WERI-Rb-1 (cell line): ENCODE measurements at regions not wholly inside any gene's neighbourhood (a gene's known extent, or its start where the extent isn't known, plus 50 kb on each side); places are given as distances from the start of the nearest gene placed in this dataset.

Experiments used
- DNase-seq: peaks from one replicate; pipeline ENCODE4 v3.0.0-alpha.2; 2020
- H3K27ac ChIP-seq: fragments of 250-450 bp; sonication (Bioruptor Pico); 2 replicates; pipeline ENCODE4 v1.5.1; 2020; ENCODE audit warnings: mild to moderate bottlenecking, moderate library complexity
- H3K27me3 ChIP-seq: fragments of 250-450 bp; sonication (Bioruptor Pico); 2 replicates; pipeline ENCODE4 v1.5.1; 2021; ENCODE audit warnings: mild to moderate bottlenecking, low read depth, moderate library complexity; ENCODE audit not compliant: insufficient read depth, severe bottlenecking
- H3K36me3 ChIP-seq: fragments of 250-450 bp; sonication (Bioruptor Pico); 2 replicates; pipeline ENCODE4 v1.5.1; 2020; ENCODE audit warnings: mild to moderate bottlenecking, moderate library complexity
- H3K4me3 ChIP-seq: 2 replicates; pipeline ENCODE4 v1.5.1; 2011; ENCODE audit warnings: low read depth, mild to moderate bottlenecking, control low read depth, low read length
- H3K9me3 ChIP-seq: fragments of 250-450 bp; sonication (Bioruptor Pico); 2 replicates; pipeline ENCODE4 v1.5.1; 2021; ENCODE audit warnings: mild to moderate bottlenecking, moderate library complexity; ENCODE audit not compliant: severe bottlenecking
- CTCF ChIP-seq: IDR thresholded peaks from 2 replicates; pipeline ENCODE4 v1.5.1; 2011; ENCODE audit warnings: low read depth, mild to moderate bottlenecking, control low read depth, inconsistent platforms, low read length

GRCh38 chr5:105726093-105726492 is 1944.6 kb downstream of the EFNA5 start:
- H3K36me3 ChIP-seq = no peaks in the 10 kb centered on the region
- no peak overlapping the region for H3K4me3 ChIP-seq
- no peaks in the 10 kb centered on the region for H3K9me3 ChIP-seq
- H3K27ac ChIP-seq = no peak overlapping the region
- no peak for DNase-seq
- no peak for TF ChIP-seq CTCF
- no peaks in the 10 kb centered on the region for H3K27me3 ChIP-seq

GRCh38 chr5:105708442-105708841 is 1962.3 kb downstream of the EFNA5 start:
- no peak overlapping the region for H3K27ac ChIP-seq
- no peak overlapping the region for H3K4me3 ChIP-seq
- H3K36me3 ChIP-seq = no peaks in the 10 kb centered on the region
- no peaks in the 10 kb centered on the region for H3K27me3 ChIP-seq
- no peaks in the 10 kb centered on the region for H3K9me3 ChIP-seq
- no peak for TF ChIP-seq CTCF
- DNase-seq = no peak

GRCh38 chr5:105702323-105702722 is 1968.4 kb downstream of the EFNA5 start:
- no peak for TF ChIP-seq CTCF
- no peaks in the 10 kb centered on the region for H3K36me3 ChIP-seq
- H3K27ac ChIP-seq = no peak overlapping the region
- H3K4me3 ChIP-seq = no peak overlapping the region
- DNase-seq = no peak
- peaks cover 5% of the 10 kb centered on the region for H3K9me3 ChIP-seq
- H3K27me3 ChIP-seq = no peaks in the 10 kb centered on the region

- Histone ChIP-seq H3K36me3 (no peaks in the 10 kb centered on the region), H3K4me3 (no peak overlapping the region), H3K9me3 (no peaks in the 10 kb centered on the region), H3K27me3 (no peaks in the 10 kb centered on the region), H3K27ac (no peak overlapping the region)
- no peak for TF ChIP-seq CTCF
- no peak for DNase-seq
Measured at GRCh38 chr5:105696440-105696839, 1974.3 kb downstream of the EFNA5 start.

- Histone ChIP-seq H3K9me3 (no peaks in the 10 kb centered on the region), H3K4me3 (no peak overlapping the region), H3K27ac (no peak overlapping the region), H3K27me3 (no peaks in the 10 kb centered on the region), H3K36me3 (no peaks in the 10 kb centered on the region)
- no peak for TF ChIP-seq CTCF
- no peak for DNase-seq
Measured at GRCh38 chr5:105695941-105696340, 1974.8 kb downstream of the EFNA5 start.

GRCh38 chr5:105689596-105689995 is 1981.1 kb downstream of the EFNA5 start:
- TF ChIP-seq CTCF = no peak
- no peak for DNase-seq
- H3K36me3 ChIP-seq = no peaks in the 10 kb centered on the region
- H3K9me3 ChIP-seq = no peaks in the 10 kb centered on the region
- H3K4me3 ChIP-seq = no peak overlapping the region
- H3K27me3 ChIP-seq = no peaks in the 10 kb centered on the region
- H3K27ac ChIP-seq = no peak overlapping the region
